Skeletal muscle cell (primary cell): ENCODE measurements at regions not wholly inside any gene's neighbourhood (a gene's known extent, or its start where the extent isn't known, plus 50 kb on each side); places are given as distances from the start of the nearest gene placed in this dataset.
A peak's percentile ranks its signal among the peaks of the same experiment; 100 is the strongest.

Source experiments
- DNase-seq: peaks from one replicate; pipeline ENCODE4 v3.0.0-alpha.2; 2010; ENCODE audit warnings: low read depth
- H3K4me3 ChIP-seq: 2 replicates; pipeline ENCODE4 v1.5.1; 2011; ENCODE audit warnings: low read depth, mild to moderate bottlenecking, control low read depth, low read length, moderate library complexity

DNA sequence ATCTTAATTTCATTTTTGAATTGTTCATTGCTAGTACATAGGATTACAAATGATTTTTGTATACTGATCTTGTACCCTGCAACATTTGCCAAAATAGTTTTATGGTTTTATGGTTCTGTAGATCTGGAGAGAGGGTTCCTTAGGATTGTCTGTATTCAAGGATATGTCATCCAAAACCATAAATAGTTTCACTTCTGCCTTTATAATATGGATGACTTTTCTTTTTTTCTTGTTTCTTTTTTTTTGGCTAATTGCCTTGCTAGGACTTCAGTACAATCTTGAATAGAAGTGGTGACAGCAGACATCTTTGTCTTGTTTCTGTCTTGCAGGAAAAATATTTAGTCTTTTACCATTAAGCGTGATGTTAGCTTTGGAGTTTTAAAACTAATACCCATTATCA lies 383.9 kb upstream of the HS6ST1 start:
- DNase-seq = no peak
- H3K4me3 ChIP-seq = no peak overlapping the region

DNA sequence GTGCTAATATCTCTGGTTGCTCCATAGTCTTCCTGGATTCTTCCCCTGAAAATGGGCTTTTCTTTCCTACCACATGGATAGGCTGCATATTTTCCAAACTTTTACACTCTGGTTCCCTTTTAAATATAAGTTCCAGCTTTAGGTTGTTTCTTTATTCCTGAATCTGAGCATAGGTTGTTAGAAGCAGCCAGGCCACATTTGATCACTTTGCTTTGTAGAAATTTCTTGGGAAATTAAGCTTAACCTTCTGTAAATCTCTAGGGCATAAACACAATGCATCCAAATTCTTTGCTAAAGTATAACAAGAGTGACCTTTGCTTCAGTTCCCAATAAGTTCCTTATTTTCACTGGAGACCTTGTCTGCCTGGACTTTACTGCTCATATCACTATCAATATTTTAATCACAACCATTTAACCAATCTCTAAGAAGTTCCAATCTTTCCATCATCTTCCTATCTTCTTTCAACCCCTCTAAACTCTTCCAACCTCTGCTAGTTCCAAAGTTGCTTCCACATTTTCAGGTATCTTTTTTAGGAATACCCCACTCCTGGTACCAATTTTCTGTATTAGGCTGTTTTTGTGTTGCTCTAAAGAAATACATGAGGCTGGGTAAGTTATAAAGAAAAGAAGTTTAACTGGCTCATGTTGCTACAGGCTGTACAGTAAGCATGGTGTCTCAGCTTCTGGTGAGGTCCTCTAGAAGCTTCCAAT lies 389.6 kb upstream of the HS6ST1 start:
- no peak overlapping the region for H3K4me3 ChIP-seq
- no peak for DNase-seq

- no peak overlapping the region for H3K4me3 ChIP-seq
- DNase-seq = no peak
Measured at GRCh38 chr2:128710242-128710641, 391.6 kb upstream of the HS6ST1 start.

GRCh38 chr2:128710729-128711128 lies 392.1 kb upstream of the HS6ST1 start:
- DNase-seq = no peak
- H3K4me3 ChIP-seq = no peak overlapping the region

DNA sequence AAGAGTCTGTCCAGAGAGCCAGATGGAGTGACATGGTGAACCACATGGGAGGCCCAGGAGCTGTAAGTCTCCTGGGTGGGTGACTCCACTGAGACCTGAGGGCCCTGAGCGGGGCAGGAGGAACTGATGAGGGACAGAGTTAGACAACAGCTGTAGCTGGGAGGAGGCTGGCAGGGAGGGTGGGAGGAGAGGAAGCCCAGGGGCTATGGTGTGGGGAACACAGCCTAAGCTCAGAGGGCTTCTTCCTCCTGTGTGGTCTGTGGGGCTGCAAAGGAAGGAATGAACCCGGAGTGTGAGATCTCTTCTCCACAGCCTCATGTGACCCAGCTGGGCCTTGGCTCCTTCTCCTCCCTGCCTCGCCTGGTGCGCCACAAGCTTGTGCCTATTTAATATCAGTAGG lies 395.6 kb upstream of the HS6ST1 start:
- H3K4me3 ChIP-seq = no peak overlapping the region
- DNase-seq = no peak

DNA sequence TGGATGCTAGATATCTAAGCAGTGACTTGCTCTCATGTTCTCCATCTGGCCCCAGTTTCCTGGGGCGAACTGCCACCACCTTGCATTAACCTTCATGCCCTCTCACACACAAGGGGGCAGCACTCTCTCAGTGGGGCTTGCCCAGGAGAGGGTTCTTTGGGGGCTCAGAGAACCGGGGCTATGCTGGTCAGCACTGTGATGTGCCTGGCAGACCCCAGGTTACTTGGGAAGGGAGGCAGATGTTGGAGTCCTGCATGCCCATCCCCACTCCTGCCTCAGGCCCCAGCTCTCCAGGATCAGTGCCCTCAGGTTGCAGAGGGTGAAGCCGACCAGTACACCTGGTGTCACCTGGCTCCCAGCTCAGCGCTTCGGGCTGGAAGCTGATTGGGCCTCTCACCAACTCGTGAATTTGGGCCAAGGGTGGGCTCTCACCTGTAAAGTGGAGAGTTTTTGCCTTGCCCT lies 396.2 kb upstream of the HS6ST1 start:
- no peak for DNase-seq
- H3K4me3 ChIP-seq = no peak overlapping the region

- DNase-seq = no peak
- H3K4me3 ChIP-seq = no peak overlapping the region
Measured at GRCh38 chr2:128715360-128715759, 396.7 kb upstream of the HS6ST1 start.

DNA sequence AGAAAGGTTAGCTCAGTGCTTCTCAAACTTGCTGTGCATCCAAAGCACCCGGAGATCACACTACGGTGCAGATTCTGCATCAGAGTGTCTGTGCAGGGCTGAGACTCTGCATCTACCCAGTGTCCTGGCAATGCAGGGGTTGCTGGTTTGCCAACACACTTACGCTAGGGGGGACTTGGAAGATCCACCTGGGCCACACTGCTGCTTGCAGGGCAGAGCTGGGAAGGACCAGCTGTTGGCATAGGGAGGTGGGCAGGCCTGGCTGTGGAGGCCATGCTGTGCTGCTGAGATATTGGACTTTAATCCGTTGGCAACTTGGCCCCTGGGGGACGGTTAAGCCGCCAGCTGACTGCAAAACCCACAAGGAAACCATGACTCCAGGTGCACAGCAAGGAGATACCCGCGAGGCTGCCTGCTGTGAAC lies 397.6 kb upstream of the HS6ST1 start:
- no peak overlapping the region for H3K4me3 ChIP-seq
- no peak for DNase-seq

DNA sequence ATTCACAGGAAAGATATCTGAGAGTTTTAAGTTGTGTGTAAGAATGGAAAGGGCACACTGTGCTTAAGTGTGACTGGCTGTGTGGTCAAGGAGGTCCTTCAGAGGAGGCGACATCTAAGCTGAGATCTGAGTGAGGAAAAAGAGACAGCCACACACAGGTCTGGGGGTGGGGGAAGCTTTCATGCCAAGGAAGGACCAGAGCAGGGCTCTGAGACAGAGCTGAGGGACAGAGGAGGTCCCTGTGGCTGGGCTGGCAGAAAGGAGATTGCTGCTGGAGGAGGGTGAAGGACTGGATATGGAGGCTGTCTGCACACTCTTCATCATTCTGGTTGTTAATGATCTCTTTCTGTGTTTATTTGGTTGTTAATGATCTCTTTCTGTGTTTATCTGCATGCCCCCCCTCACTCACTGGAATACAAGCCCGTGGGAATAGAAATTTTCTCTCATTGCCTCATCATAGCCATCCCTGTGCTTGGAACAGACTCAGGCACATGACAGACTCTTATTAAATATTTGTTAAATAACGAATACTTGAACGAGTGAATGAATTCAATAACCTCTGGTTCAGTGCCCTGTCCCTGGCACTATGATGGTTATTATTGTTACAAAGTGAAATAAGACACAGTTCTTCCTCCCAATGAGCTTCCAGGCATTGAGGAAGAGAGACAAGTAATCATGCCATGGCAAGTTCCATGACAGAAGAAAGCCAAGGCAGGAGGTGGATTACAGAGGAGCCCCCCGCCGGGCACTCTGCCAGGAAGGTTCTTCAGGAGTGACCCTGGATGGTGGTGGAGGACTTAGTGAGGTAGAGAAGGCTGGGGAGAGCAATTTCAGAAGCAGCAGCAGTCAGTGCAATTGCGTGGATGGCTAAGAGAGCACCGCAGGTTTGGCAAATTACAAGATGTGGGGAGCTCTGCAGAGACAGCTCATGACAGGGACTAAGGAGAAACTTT lies 399.4 kb upstream of the HS6ST1 start:
- no peak for DNase-seq
- H3K4me3 ChIP-seq = no peak overlapping the region

- no peak for DNase-seq
- no peak overlapping the region for H3K4me3 ChIP-seq
Measured at GRCh38 chr2:128720080-128721022, 401.7 kb upstream of the HS6ST1 start.

DNA sequence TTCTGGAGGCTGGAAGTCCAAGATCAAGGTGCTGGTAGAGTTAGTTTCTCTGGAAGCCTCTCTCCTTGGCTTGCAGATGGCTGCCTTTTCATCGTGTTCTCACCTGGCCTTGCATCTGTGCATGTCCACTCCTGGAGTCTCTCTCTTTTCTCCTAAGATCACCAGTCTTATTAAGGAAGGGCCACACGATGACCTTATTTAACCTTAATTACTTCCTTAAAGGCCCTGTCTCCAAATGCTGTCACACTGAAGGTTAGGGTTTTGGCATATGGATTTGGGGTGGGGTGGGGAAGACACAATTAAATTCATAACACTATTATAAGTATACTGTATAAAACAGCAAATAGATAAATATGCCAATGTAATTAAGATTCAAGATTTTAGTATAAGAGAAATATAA lies 402.4 kb upstream of the HS6ST1 start:
- H3K4me3 ChIP-seq = no peak overlapping the region
- DNase-seq = no peak

- H3K4me3 ChIP-seq = no peak overlapping the region
- DNase-seq = no peak
Measured at GRCh38 chr2:128722489-128722888, 403.8 kb upstream of the HS6ST1 start.

- H3K4me3 ChIP-seq = no peak overlapping the region
- DNase-seq = no peak
Measured at GRCh38 chr2:128724547-128724946, 405.9 kb upstream of the HS6ST1 start.

- no peak for DNase-seq
- no peak overlapping the region for H3K4me3 ChIP-seq
Measured at GRCh38 chr2:128724972-128725371, 406.3 kb upstream of the HS6ST1 start.

GRCh38 chr2:128726236-128726635 lies 407.6 kb upstream of the HS6ST1 start:
- H3K4me3 ChIP-seq = no peak overlapping the region
- no peak for DNase-seq

DNA sequence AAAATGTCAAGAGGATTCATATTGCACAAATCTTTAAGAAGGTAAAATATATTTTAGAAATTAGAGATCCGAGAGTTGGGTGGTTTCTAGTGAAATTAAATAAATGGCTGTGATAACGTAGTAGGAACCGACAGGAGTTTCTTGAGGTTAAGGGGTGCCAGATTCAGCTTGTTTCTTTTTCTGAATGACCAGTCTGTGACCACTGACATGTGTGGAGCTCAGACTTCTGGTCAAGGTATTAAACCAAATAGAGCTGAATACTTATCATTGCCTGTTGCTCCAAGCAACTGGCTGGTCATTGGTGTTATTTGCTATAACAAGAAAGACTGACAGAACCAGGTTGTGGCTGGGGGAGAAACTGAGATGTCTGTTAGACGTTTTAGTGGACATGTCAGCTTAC lies 408.2 kb upstream of the HS6ST1 start:
- no peak for DNase-seq

GRCh38 chr2:128727404-128727803 lies 408.7 kb upstream of the HS6ST1 start:
- no peak overlapping the region for H3K4me3 ChIP-seq
- no peak for DNase-seq

More for the DNA sequence above, 408.2 kb upstream of the HS6ST1 start:
- H3K4me3 ChIP-seq = no peak overlapping the region

DNA sequence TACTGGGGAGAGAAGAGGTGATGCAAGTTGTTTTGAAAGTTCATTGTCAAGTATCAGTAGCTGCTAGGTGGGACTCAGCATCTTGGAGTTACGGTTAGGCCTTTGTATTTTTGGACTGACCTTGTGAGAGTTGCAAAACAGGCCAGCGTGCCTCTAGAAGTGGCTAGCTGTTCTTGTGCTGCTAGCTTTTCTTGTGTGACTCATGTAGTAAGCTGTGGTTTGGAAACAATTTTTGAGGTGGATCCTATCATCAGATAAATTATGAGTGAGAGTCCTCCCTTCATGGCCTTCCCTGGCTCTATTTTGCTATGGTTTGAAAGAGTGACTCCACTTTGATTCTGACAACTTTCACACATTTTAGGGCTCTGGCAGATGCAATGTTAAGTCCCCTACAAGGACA lies 409.2 kb upstream of the HS6ST1 start:
- H3K4me3 ChIP-seq = no peak overlapping the region
- DNase-seq = peak; percentile 92

DNA sequence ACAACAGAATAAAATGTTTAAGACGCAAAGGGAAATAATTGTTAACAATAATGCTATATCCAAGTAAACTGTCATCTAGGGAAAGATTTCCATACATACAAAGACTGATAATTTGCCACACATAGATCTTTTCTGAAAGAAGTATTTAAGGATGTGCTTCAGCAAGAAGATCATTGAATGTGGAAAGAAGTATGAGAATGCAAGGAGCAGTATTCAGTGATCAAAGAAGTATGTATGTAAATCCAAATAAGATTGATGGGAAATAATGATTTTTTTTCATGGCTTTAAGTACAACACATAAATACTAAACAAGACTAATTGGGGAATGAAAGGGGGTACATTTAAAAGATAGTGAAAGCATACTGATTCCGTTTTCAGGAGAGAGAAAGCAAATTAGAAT lies 410.4 kb upstream of the HS6ST1 start:
- H3K4me3 ChIP-seq = no peak overlapping the region
- no peak for DNase-seq
